SK-N-SH (cell line): ENCODE measurements at regions not wholly inside any gene's neighbourhood (a gene's known extent, or its start where the extent isn't known, plus 50 kb on each side); places are given as distances from the start of the nearest gene placed in this dataset.

Experiments
- CTCF ChIP-seq: fragments of 200-600 bp; sonication (generic); IDR thresholded peaks from 2 replicates; pipeline ENCODE4 v1.6.1; 2017; ENCODE audit warnings: antibody characterized with exemption, mild to moderate bottlenecking, moderate library complexity
- EP300 ChIP-seq, 2 experiments: IDR thresholded peaks; 2 replicates each; pipeline versions ENCODE4 v1.4.0 to v1.6.1; 2012; ENCODE audit warnings: borderline replicate concordance in 1 of 2, low read depth in 1 of 2, low read length in 1 of 2
- EZH2phosphoT487 ChIP-seq: fragments of 200-600 bp; sonication (generic); IDR thresholded peaks from 2 replicates; pipeline ENCODE4 v1.6.1; 2017; ENCODE audit warnings: low read depth, mixed run types, mild to moderate bottlenecking, antibody characterized with exemption, moderate library complexity, borderline replicate concordance
- MXI1 ChIP-seq: IDR thresholded peaks from 2 replicates; pipeline ENCODE4 v1.6.1; 2012; ENCODE audit warnings: mild to moderate bottlenecking, low read depth, low read length, improper control_type of control experiment
- POLR2AphosphoS5 ChIP-seq: IDR thresholded peaks from 2 replicates; pipeline ENCODE4 v1.6.1; 2012; ENCODE audit warnings: low read depth, low read length
- RAD21 ChIP-seq: IDR thresholded peaks from 2 replicates; pipeline ENCODE4 v1.6.1; 2012; ENCODE audit warnings: mild to moderate bottlenecking, low read length
- SIN3A ChIP-seq: IDR thresholded peaks from 2 replicates; pipeline ENCODE4 v1.6.1; 2012; ENCODE audit warnings: low read depth, mild to moderate bottlenecking, low read length, moderate library complexity, borderline replicate concordance
- USF1 ChIP-seq: IDR thresholded peaks from 2 replicates; pipeline ENCODE4 v1.4.0; 2012; ENCODE audit warnings: low read depth, borderline replicate concordance

GRCh38 chr6:134738211-134738885 lies 211.6 kb downstream of the ALDH8A1 start:
- no peak for TF ChIP-seq USF1
- TF ChIP-seq CTCF: no peak
- TF ChIP-seq POLR2AphosphoS5: no peak
- no peak for TF ChIP-seq RAD21
- no peak for TF ChIP-seq SIN3A
- no peak for TF ChIP-seq EP300 (IDR thresholded peaks at IDR 0.05; ENCODE audit: borderline replicate concordance in 1 of 2, low read depth in 1 of 2, low read length in 1 of 2)
- TF ChIP-seq EZH2phosphoT487: no peak
- no peak for TF ChIP-seq MXI1
